ENCODE measurements at regions not wholly inside any gene's neighbourhood (a gene's known extent, or its start where the extent isn't known, plus 50 kb on each side); places are given as distances from the start of the nearest gene placed in this dataset.

DNA sequence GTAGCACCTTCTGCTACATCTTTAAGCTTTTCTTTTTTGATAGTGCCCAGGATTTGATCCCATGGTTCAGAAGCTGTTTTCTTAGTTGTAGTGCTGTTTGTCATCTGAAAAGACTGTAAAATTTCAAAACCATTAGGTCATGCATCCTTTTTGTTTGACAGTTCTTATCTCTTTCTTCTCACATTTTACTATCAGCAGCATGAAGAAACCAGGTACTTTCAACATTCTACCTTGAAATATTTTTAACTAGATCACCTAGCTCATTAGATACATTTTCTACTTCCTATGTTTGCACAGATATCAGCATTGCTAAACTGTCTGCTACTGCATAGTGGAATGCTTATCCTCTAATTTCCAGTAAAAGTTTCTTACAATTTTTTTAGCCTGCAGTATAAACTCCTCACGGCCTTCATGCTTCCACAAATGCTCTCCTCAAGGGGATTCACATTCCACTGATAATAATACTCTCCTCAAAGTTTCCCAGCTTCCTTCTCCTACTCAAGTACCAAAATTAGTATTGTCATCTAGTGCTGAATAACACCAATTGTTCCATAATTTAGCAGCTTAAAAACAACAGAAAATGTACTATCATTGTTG is 243.9 kb upstream of the ZRANB2 start:
- TF ChIP-seq CTCF (IDR thresholded peaks at IDR 0.05; ENCODE audit: control extremely low read depth, extremely low read depth): no peak
- Histone ChIP-seq H3K4me3 (no peak overlapping the region), H3K9ac (ENCODE audit: insufficient read depth in 1 of 2, low read length in 2 of 2) (no peak overlapping the region), H3K27ac (ENCODE audit: low read depth in 1 of 2, low read length in 1 of 2) (no peak overlapping the region), H3K36me3 (ENCODE audit: control insufficient read depth in 4 of 4, insufficient read depth in 4 of 4, low read length in 4 of 4) (no peaks in the 10 kb centered on the region), H3K27me3 (ENCODE audit: control insufficient read depth in 3 of 3, insufficient read depth in 3 of 3, low read length in 2 of 3) (no peaks in the 10 kb centered on the region), H3K4me1 (ENCODE audit: control insufficient read depth in 5 of 5, insufficient read depth in 5 of 5, low read length in 5 of 5) (no peaks in the 10 kb centered on the region), H3K9me3 (ENCODE audit: control insufficient read depth in 4 of 4, insufficient read depth in 3 of 4, low read length in 3 of 4) (no peaks in the 10 kb centered on the region)
- no peak for DNase-seq
- 33 to 61% methylated on average over 1 of the region's 1 CpG for WGBS, 2 donors
- ATAC-seq (ENCODE audit: insufficient read depth, low FRiP score): no peak

GRCh38 chr1:71312545-71312944 is 231.7 kb upstream of the ZRANB2 start:
- H3K27me3 ChIP-seq (ENCODE audit: control insufficient read depth in 3 of 3, insufficient read depth in 3 of 3, low read length in 2 of 3): no peaks in the 10 kb centered on the region
- H3K9me3 ChIP-seq (ENCODE audit: control insufficient read depth in 4 of 4, insufficient read depth in 3 of 4, low read length in 3 of 4): no peaks in the 10 kb centered on the region
- H3K27ac ChIP-seq (ENCODE audit: low read depth in 1 of 2, low read length in 1 of 2): no peak overlapping the region
- TF ChIP-seq CTCF (IDR thresholded peaks at IDR 0.05; ENCODE audit: control extremely low read depth, extremely low read depth): no peak
- 41 to 56% methylated on average over 2 of the region's 2 CpGs for WGBS, 2 donors
- H3K9ac ChIP-seq (ENCODE audit: insufficient read depth in 1 of 2, low read length in 2 of 2): no peak overlapping the region
- ATAC-seq (ENCODE audit: insufficient read depth, low FRiP score) (no peak), DNase-seq (no peak)
- H3K4me3 ChIP-seq: no peak overlapping the region
- no peaks in the 10 kb centered on the region for H3K4me1 ChIP-seq (ENCODE audit: control insufficient read depth in 5 of 5, insufficient read depth in 5 of 5, low read length in 5 of 5)
- H3K36me3 ChIP-seq (ENCODE audit: control insufficient read depth in 4 of 4, insufficient read depth in 4 of 4, low read length in 4 of 4): no peaks in the 10 kb centered on the region

GRCh38 chr1:71311376-71311775 is 230.5 kb upstream of the ZRANB2 start:
- no peak overlapping the region for H3K27ac ChIP-seq (ENCODE audit: low read depth in 1 of 2, low read length in 1 of 2)
- WGBS, 2 donors: 59% methylated on average over 1 of the region's 1 CpG
- TF ChIP-seq CTCF (IDR thresholded peaks at IDR 0.05; ENCODE audit: control extremely low read depth, extremely low read depth): no peak
- H3K9ac ChIP-seq (ENCODE audit: insufficient read depth in 1 of 2, low read length in 2 of 2): no peak overlapping the region
- no peak overlapping the region for H3K4me3 ChIP-seq
- DNase-seq: no peak
- H3K9me3 ChIP-seq (ENCODE audit: control insufficient read depth in 4 of 4, insufficient read depth in 3 of 4, low read length in 3 of 4): no peaks in the 10 kb centered on the region
- H3K36me3 ChIP-seq (ENCODE audit: control insufficient read depth in 4 of 4, insufficient read depth in 4 of 4, low read length in 4 of 4): no peaks in the 10 kb centered on the region
- H3K27me3 ChIP-seq (ENCODE audit: control insufficient read depth in 3 of 3, insufficient read depth in 3 of 3, low read length in 2 of 3): no peaks in the 10 kb centered on the region
- H3K4me1 ChIP-seq (ENCODE audit: control insufficient read depth in 5 of 5, insufficient read depth in 5 of 5, low read length in 5 of 5): no peaks in the 10 kb centered on the region
- ATAC-seq (ENCODE audit: insufficient read depth, low FRiP score): no peak

GRCh38 chr1:71307451-71307850 is 226.6 kb upstream of the ZRANB2 start:
- TF ChIP-seq CTCF (IDR thresholded peaks at IDR 0.05; ENCODE audit: control extremely low read depth, extremely low read depth): no peak
- Histone ChIP-seq H3K27me3 (ENCODE audit: control insufficient read depth in 3 of 3, insufficient read depth in 3 of 3, low read length in 2 of 3) (no peaks in the 10 kb centered on the region), H3K9me3 (ENCODE audit: control insufficient read depth in 4 of 4, insufficient read depth in 3 of 4, low read length in 3 of 4) (no peaks in the 10 kb centered on the region), H3K4me1 (ENCODE audit: control insufficient read depth in 5 of 5, insufficient read depth in 5 of 5, low read length in 5 of 5) (peaks cover 0 to 5% (median 0%) of the 10 kb centered on the region in 5 donors), H3K9ac (ENCODE audit: insufficient read depth in 1 of 2, low read length in 2 of 2) (no peak overlapping the region), H3K36me3 (ENCODE audit: control insufficient read depth in 4 of 4, insufficient read depth in 4 of 4, low read length in 4 of 4) (no peaks in the 10 kb centered on the region), H3K27ac (ENCODE audit: low read depth in 1 of 2, low read length in 1 of 2) (no peak overlapping the region), H3K4me3 (no peak overlapping the region)
- ATAC-seq (ENCODE audit: insufficient read depth, low FRiP score): no peak
- DNase-seq: peak in 1 of 3 donors; percentile 18
